ENCODE measurements at regions not wholly inside any gene's neighbourhood (a gene's known extent, or its start where the extent isn't known, plus 50 kb on each side); places are given as distances from the start of the nearest gene placed in this dataset.

DNA sequence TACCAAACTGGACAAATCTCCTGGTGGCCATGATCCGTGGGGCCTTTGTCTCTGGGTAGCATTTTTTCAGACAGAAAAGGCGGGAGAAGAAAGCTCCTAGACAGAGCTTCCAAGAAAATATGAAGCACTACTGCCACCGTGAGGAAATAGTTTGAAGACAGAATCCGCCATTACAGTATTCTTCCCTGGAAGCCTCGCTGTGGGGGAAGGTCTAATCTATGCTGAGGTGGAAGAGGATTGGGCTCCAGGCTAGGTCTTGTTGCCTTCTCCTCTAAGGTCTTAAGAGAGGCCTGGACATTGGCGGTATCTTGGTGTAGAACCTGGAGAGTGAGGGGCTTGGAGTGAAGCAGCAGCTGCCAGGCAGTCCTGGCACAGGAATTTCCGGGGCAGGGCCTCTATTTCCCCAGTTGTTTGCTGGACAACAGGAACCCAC lies 218.9 kb downstream of the OR13H1 start:
- peak in 2 of 6 donors; percentile 77 to 78 for DNase-seq
- H3K4me3 ChIP-seq: peak overlapping the region in 3 of 4 donors; percentile 7 to 40 (median 32)
- intact Hi-C loops (cut with DNase I): no loop called here

DNA sequence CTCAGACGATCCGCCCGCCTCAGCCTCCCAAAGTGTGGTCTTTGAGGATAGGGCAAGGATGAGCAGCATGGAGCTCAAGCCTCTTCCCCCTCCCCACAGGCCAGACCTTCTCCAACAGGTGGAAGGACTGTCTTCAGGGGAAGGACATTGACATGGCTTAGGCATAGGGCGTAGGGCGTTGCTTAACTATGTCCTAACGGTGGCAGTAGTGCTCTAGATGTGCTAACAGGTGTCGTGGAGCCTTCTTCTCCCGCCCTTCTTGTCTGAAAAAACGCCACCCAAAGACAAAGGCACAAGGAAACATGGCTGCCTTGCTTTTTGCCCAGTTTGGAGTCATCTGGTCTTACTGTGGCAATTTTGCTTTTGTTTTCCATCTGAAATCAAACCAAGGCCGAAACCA lies 219.8 kb downstream of the OR13H1 start:
- Histone ChIP-seq H3K9me3 (no peaks in the 10 kb centered on the region), H3K27me3 (no peaks in the 10 kb centered on the region), H3K27ac (peak overlapping the region in 1 of 4 donors; percentile 42), H3K36me3 (no peaks in the 10 kb centered on the region), H3K4me3 (peak overlapping the region; percentile 4 to 40 (median 20)), H3K4me1 (no peaks in the 10 kb centered on the region)
- 34 to 90% methylated on average over 8 to 10 of the region's 10 CpGs for WGBS, 2 donors
- TF ChIP-seq, protein P1, sequence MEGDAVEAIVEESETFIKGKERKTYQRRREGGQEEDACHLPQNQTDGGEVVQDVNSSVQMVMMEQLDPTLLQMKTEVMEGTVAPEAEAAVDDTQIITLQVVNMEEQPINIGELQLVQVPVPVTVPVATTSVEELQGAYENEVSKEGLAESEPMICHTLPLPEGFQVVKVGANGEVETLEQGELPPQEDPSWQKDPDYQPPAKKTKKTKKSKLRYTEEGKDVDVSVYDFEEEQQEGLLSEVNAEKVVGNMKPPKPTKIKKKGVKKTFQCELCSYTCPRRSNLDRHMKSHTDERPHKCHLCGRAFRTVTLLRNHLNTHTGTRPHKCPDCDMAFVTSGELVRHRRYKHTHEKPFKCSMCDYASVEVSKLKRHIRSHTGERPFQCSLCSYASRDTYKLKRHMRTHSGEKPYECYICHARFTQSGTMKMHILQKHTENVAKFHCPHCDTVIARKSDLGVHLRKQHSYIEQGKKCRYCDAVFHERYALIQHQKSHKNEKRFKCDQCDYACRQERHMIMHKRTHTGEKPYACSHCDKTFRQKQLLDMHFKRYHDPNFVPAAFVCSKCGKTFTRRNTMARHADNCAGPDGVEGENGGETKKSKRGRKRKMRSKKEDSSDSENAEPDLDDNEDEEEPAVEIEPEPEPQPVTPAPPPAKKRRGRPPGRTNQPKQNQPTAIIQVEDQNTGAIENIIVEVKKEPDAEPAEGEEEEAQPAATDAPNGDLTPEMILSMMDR (IDR thresholded peaks at IDR 0.05): peak in 3 of 4 donors; percentile 20 to 36 (median 30)
- FAIRE-seq: peak; percentile 20
- peak; percentile 92 to 96 (median 92) for ATAC-seq
- intact Hi-C loops (cut with DNase I): no loop called here
- DNase-seq: peak in 3 of 6 donors; percentile 68 to 92 (median 82)

More for the DNA sequence above, 218.9 kb downstream of the OR13H1 start:
- Histone ChIP-seq H3K4me1 (no peaks in the 10 kb centered on the region), H3K9me3 (no peaks in the 10 kb centered on the region), H3K27ac (peak overlapping the region in 1 of 4 donors; percentile 42), H3K27me3 (no peaks in the 10 kb centered on the region), H3K36me3 (no peaks in the 10 kb centered on the region)
- FAIRE-seq (peak; percentile 49), ATAC-seq (peak; percentile 88 to 93 (median 90))
- 44 to 92% methylated on average over 7 of the region's 7 CpGs for WGBS, 2 donors
- TF ChIP-seq, protein P1 (IDR thresholded peaks at IDR 0.05): peak in 3 of 4 donors; percentile 7 to 20 (median 19)

DNA sequence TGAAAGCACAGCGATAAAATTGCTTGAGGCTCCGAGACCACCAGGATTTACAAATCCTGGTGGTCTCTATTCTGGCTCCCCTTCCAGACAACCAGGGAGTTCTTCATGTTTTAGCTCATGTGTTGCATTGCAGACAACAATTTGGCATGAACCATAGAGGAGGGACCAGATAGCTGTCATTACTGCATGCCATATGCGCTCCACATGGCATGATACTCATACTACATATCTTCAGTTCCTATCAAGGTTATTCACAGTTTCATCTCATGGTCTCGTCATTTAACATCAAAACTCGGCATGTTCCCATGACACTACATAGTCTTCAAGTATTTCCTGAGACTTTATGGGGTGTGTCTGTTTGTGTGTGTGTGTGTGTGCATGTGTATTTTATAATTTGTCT lies 220.3 kb downstream of the OR13H1 start:
- Histone ChIP-seq H3K27me3 (no peaks in the 10 kb centered on the region), H3K36me3 (no peaks in the 10 kb centered on the region), H3K27ac (no peak overlapping the region), H3K9me3 (no peaks in the 10 kb centered on the region), H3K4me1 (no peaks in the 10 kb centered on the region), H3K4me3 (peak overlapping the region in 2 of 4 donors; percentile 32 to 40)
- no peak for ATAC-seq
- no peak for FAIRE-seq
- intact Hi-C loops (cut with DNase I): no loop called here
- no peak for DNase-seq
- WGBS, 2 donors: 43 to 93% methylated on average over 5 of the region's 5 CpGs
- TF ChIP-seq, protein P1 (IDR thresholded peaks at IDR 0.05): no peak

DNA sequence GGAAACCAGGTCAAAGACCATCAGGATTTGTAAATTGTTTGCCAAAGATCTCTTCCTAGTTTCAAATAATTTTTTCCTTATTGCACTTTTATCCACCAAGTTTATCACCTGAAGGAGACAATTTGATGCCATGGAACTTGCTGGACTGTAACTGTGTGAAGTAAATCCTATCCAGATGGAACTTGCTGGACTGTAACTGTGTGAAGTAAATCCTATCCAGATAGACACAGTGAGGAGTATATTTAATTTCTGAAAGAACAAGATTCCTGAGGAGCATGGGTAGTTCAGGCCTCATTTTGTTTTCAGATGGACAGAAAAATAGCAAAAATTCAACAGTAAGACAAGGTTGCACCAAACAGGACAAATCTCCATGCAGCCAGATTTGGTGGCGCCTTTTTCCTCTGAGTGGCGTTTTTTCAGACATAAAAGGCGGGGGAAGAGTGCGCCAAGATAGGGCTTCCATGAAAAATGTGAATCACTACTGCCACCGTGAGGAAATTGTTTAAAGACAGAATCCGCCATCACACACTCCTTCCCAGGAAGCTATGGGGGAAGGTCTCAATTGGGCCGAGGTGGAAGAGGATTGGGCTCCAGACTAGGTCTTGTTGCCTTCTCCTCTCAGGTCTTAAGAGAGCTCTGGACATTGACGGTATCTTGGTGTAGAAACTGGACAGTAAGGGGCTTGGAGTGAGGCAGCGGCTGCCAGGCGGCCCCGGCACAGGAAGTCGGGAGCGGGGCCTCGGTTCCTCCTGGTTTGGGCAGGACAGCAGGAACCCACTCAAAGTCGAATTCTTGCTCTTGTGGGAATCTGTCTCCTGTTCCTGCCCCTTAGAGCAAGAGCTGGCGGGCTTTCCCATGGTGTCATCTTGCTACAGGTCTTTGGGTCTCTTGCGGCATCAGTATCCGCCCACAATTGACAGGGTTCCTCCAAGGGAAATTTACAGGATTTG lies 234.7 kb downstream of the OR13H1 start:
- intact Hi-C loops (cut with DNase I): no loop called here
- Histone ChIP-seq H3K4me3 (peak overlapping the region in 3 of 4 donors; percentile 15 to 56 (median 33)), H3K36me3 (no peaks in the 10 kb centered on the region), H3K27me3 (no peaks in the 10 kb centered on the region), H3K4me1 (no peaks in the 10 kb centered on the region), H3K9me3 (no peaks in the 10 kb centered on the region), H3K27ac (peak overlapping the region; percentile 32 to 61 (median 60))
- DNase-seq (peak in 3 of 6 donors; percentile 50 to 87 (median 81)), FAIRE-seq (peak; percentile 91), ATAC-seq (peak; percentile 92 to 96 (median 95))
- TF ChIP-seq, protein P1 (IDR thresholded peaks at IDR 0.05): peak in 3 of 4 donors; percentile 16 to 28 (median 17)
- WGBS, 2 donors: 55 to 96% methylated on average over 18 of the region's 18 CpGs
